A673 (cell line): ENCODE measurements at regions not wholly inside any gene's neighbourhood (a gene's known extent, or its start where the extent isn't known, plus 50 kb on each side); places are given as distances from the start of the nearest gene placed in this dataset.

Experiments used
- CTCF ChIP-seq: fragments of 300-800, 200-600 bp; sonication (generic); conservative IDR thresholded peaks from 2 replicates; pipeline ENCODE4 v1.5.1; 2017; ENCODE audit warnings: low read depth, mild to moderate bottlenecking, antibody characterized with exemption, low read length, moderate library complexity, mixed read lengths
- EZH2 ChIP-seq: fragments of 200-600 bp; sonication (generic); IDR thresholded peaks from 2 replicates; pipeline ENCODE4 v1.6.1; 2017; ENCODE audit warnings: borderline replicate concordance, low read depth, mild to moderate bottlenecking, mixed read lengths, antibody characterized with exemption, low read length; ENCODE audit not compliant: poor library complexity, severe bottlenecking

- no peak for TF ChIP-seq CTCF
- no peak for TF ChIP-seq EZH2
Observed at GRCh38 chr16:86222965-86223551, 287.3 kb upstream of the FOXF1 start.
